ENCODE measurements at regions not wholly inside any gene's neighbourhood (a gene's known extent, or its start where the extent isn't known, plus 50 kb on each side); places are given as distances from the start of the nearest gene placed in this dataset.

GRCh38 chr20:24199501-24199900 lies 210.9 kb upstream of the GGTLC1 start (continued):
- TF ChIP-seq YY1 (IDR thresholded peaks at IDR 0.05) = no peak
- TF ChIP-seq, protein P1, sequence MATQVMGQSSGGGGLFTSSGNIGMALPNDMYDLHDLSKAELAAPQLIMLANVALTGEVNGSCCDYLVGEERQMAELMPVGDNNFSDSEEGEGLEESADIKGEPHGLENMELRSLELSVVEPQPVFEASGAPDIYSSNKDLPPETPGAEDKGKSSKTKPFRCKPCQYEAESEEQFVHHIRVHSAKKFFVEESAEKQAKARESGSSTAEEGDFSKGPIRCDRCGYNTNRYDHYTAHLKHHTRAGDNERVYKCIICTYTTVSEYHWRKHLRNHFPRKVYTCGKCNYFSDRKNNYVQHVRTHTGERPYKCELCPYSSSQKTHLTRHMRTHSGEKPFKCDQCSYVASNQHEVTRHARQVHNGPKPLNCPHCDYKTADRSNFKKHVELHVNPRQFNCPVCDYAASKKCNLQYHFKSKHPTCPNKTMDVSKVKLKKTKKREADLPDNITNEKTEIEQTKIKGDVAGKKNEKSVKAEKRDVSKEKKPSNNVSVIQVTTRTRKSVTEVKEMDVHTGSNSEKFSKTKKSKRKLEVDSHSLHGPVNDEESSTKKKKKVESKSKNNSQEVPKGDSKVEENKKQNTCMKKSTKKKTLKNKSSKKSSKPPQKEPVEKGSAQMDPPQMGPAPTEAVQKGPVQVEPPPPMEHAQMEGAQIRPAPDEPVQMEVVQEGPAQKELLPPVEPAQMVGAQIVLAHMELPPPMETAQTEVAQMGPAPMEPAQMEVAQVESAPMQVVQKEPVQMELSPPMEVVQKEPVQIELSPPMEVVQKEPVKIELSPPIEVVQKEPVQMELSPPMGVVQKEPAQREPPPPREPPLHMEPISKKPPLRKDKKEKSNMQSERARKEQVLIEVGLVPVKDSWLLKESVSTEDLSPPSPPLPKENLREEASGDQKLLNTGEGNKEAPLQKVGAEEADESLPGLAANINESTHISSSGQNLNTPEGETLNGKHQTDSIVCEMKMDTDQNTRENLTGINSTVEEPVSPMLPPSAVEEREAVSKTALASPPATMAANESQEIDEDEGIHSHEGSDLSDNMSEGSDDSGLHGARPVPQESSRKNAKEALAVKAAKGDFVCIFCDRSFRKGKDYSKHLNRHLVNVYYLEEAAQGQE (IDR thresholded peaks at IDR 0.05) = no peak

- TF ChIP-seq GABPA (IDR thresholded peaks at IDR 0.05 in 1 of 2, conservative IDR thresholded peaks at IDR 0.05 in 1 of 2) (no peak), HNF4G (IDR thresholded peaks at IDR 0.05) (no peak), ATF3 (IDR thresholded peaks at IDR 0.05) (no peak), HNF4A (conservative IDR thresholded peaks at IDR 0.05) (no peak), YY1 (IDR thresholded peaks at IDR 0.05) (no peak), SP1 (IDR thresholded peaks at IDR 0.05) (no peak), EGR1 (IDR thresholded peaks at IDR 0.05; ENCODE audit: low read depth in 2 of 2) (no peak), RAD21 (IDR thresholded peaks at IDR 0.05) (no peak), FOXA2 (IDR thresholded peaks at IDR 0.05) (no peak), RXRA (IDR thresholded peaks at IDR 0.05) (no peak), MAX (IDR thresholded peaks at IDR 0.05) (no peak), NR2F2 (IDR thresholded peaks at IDR 0.05) (no peak), TAF1 (conservative IDR thresholded peaks at IDR 0.05) (no peak), ZBTB33 (IDR thresholded peaks at IDR 0.05) (no peak)
- TF ChIP-seq, protein P2, sequence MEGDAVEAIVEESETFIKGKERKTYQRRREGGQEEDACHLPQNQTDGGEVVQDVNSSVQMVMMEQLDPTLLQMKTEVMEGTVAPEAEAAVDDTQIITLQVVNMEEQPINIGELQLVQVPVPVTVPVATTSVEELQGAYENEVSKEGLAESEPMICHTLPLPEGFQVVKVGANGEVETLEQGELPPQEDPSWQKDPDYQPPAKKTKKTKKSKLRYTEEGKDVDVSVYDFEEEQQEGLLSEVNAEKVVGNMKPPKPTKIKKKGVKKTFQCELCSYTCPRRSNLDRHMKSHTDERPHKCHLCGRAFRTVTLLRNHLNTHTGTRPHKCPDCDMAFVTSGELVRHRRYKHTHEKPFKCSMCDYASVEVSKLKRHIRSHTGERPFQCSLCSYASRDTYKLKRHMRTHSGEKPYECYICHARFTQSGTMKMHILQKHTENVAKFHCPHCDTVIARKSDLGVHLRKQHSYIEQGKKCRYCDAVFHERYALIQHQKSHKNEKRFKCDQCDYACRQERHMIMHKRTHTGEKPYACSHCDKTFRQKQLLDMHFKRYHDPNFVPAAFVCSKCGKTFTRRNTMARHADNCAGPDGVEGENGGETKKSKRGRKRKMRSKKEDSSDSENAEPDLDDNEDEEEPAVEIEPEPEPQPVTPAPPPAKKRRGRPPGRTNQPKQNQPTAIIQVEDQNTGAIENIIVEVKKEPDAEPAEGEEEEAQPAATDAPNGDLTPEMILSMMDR (IDR thresholded peaks at IDR 0.05; ENCODE audit: low read depth, low read length, missing input control) = no peak
- TF ChIP-seq, protein P1 (IDR thresholded peaks at IDR 0.05) = no peak
- Histone ChIP-seq H3K4me3 (ENCODE audit: low read depth in 1 of 3, low read length in 3 of 3) (no peak overlapping the region), H3K36me3 (ENCODE audit: control insufficient read depth in 4 of 4, insufficient read depth in 3 of 4, low read depth in 1 of 4, low read length in 3 of 4) (no peaks in the 10 kb centered on the region), H3K9me3 (ENCODE audit: control insufficient read depth in 4 of 4, low read length in 3 of 4) (peaks cover 0 to 7% (median 2%) of the 10 kb centered on the region in 4 donors), H3K4me1 (ENCODE audit: control insufficient read depth in 4 of 4, insufficient read depth in 4 of 4, low read length in 3 of 4) (no peaks in the 10 kb centered on the region), H3K9ac (ENCODE audit: low read depth in 1 of 2, low read length in 2 of 2) (no peak overlapping the region), H3K27ac (ENCODE audit: low read depth in 1 of 2, low read length in 2 of 2) (no peak overlapping the region), H3K27me3 (ENCODE audit: control insufficient read depth in 4 of 4, insufficient read depth in 4 of 4, low read length in 3 of 4) (no peaks in the 10 kb centered on the region)
- 88% methylated on average over 3 of the region's 3 CpGs for WGBS
- DNase-seq (ENCODE audit: low spot score) = no peak
Measured at GRCh38 chr20:24194143-24194542, 205.6 kb upstream of the GGTLC1 start.
